Activated CD4-positive, alpha-beta memory T cell treated with anti-CD3 and anti-CD28 coated beads, Interleukin-2, amount 10 ng/mL, durations not matched to agents 7 days and 5 days (primary cell): ENCODE measurements at regions not wholly inside any gene's neighbourhood (a gene's known extent, or its start where the extent isn't known, plus 50 kb on each side); places are given as distances from the start of the nearest gene placed in this dataset.
"Not testable (repeated sequence)": the region's sequence is repeated elsewhere in the genome, so short reads cannot be mapped to it uniquely, and the experiment has no call there.

ENCODE experiments used
- CTCF ChIA-PET: fragments of 350-600 bp; sonication (Branson Sonifier 250); formaldehyde crosslinking; loops from one replicate; lab custom pipeline; 2021; ENCODE audit warnings: antibody characterized with exemption, inconsistent platforms; lab: Charles Lee
- POLR2A ChIA-PET: fragments of 350-600 bp; sonication (Branson Sonifier 250); formaldehyde crosslinking; loops from one replicate; lab custom pipeline; 2021; ENCODE audit warnings: antibody characterized with exemption; lab: Charles Lee
- DNase-seq: peaks from one replicate; pipeline ENCODE4 v3.0.0-alpha.2; 2020
- H3K27ac Mint-ChIP-seq: one replicate; pipeline ENCODE4 v1.8.0; 2021; ENCODE audit warnings: mild to moderate bottlenecking, mixed read lengths
- H3K27me3 Mint-ChIP-seq: one replicate; pipeline ENCODE4 v1.8.0; 2021; ENCODE audit warnings: mixed read lengths
- H3K36me3 Mint-ChIP-seq: one replicate; pipeline ENCODE4 v1.8.0; 2021; ENCODE audit warnings: low read depth, mixed read lengths
- H3K4me1 Mint-ChIP-seq: one replicate; pipeline ENCODE4 v1.8.0; 2021; ENCODE audit warnings: mixed read lengths
- H3K4me3 Mint-ChIP-seq: one replicate; pipeline ENCODE4 v1.8.0; 2021; ENCODE audit warnings: mild to moderate bottlenecking, mixed read lengths
- H3K9me3 Mint-ChIP-seq: one replicate; pipeline ENCODE4 v1.8.0; 2021; ENCODE audit warnings: mixed read lengths

- Mint-ChIP-seq H3K4me3 (no peak overlapping the region), H3K27me3 (no peaks in the 10 kb centered on the region), H3K9me3 (no peaks in the 10 kb centered on the region), H3K36me3 (no peaks in the 10 kb centered on the region), H3K4me1 (no peaks in the 10 kb centered on the region), H3K27ac (no peak overlapping the region)
- ChIA-PET POLR2A (no interaction called here), CTCF (no interaction called here)
- DNase-seq = no peak
Observed at GRCh38 chr7:51451751-51452476, 135.3 kb upstream of the COBL start.

GRCh38 chr7:51450541-51450940 is 133.9 kb upstream of the COBL start:
- H3K4me1 Mint-ChIP-seq = no peaks in the 10 kb centered on the region
- no peak overlapping the region for H3K27ac Mint-ChIP-seq
- no peaks in the 10 kb centered on the region for H3K27me3 Mint-ChIP-seq
- H3K36me3 Mint-ChIP-seq = no peaks in the 10 kb centered on the region
- POLR2A ChIA-PET = no interaction called here
- no peak for DNase-seq
- no peaks in the 10 kb centered on the region for H3K9me3 Mint-ChIP-seq
- no peak overlapping the region for H3K4me3 Mint-ChIP-seq
- CTCF ChIA-PET = no interaction called here

GRCh38 chr7:51446785-51447184 is 130.2 kb upstream of the COBL start:
- Mint-ChIP-seq H3K36me3 (no peaks in the 10 kb centered on the region), H3K9me3 (peaks cover 7% of the 10 kb centered on the region), H3K27ac (no peak overlapping the region), H3K4me1 (no peaks in the 10 kb centered on the region), H3K4me3 (no peak overlapping the region), H3K27me3 (no peaks in the 10 kb centered on the region)
- ChIA-PET CTCF (no interaction called here), POLR2A (no interaction called here)
- no peak for DNase-seq

GRCh38 chr7:51446356-51446755 is 129.7 kb upstream of the COBL start:
- DNase-seq = no peak
- H3K4me3 Mint-ChIP-seq = no peak overlapping the region
- POLR2A ChIA-PET = no interaction called here
- no peaks in the 10 kb centered on the region for H3K4me1 Mint-ChIP-seq
- no peaks in the 10 kb centered on the region for H3K27me3 Mint-ChIP-seq
- H3K9me3 Mint-ChIP-seq = peaks cover 7% of the 10 kb centered on the region
- H3K36me3 Mint-ChIP-seq = no peaks in the 10 kb centered on the region
- H3K27ac Mint-ChIP-seq = no peak overlapping the region
- CTCF ChIA-PET = no interaction called here

GRCh38 chr7:51444936-51445335 is 128.3 kb upstream of the COBL start:
- no peak for DNase-seq
- Mint-ChIP-seq H3K36me3 (no peaks in the 10 kb centered on the region), H3K9me3 (peaks cover 7% of the 10 kb centered on the region), H3K4me3 (no peak overlapping the region), H3K4me1 (no peaks in the 10 kb centered on the region), H3K27ac (no peak overlapping the region), H3K27me3 (no peaks in the 10 kb centered on the region)
- CTCF ChIA-PET = no interaction called here
- POLR2A ChIA-PET = no interaction called here

GRCh38 chr7:51430480-51431086 is 114.0 kb upstream of the COBL start:
- H3K36me3 Mint-ChIP-seq = no peaks in the 10 kb centered on the region
- H3K4me1 Mint-ChIP-seq = no peaks in the 10 kb centered on the region
- POLR2A ChIA-PET = no interaction called here
- peak; percentile 42 for DNase-seq
- no peak overlapping the region for H3K4me3 Mint-ChIP-seq
- CTCF ChIA-PET = interaction anchor here (0.6 kb wide), 1 partner anchor 92 kb away, joined by 3 read pairs; no protein-coding TSS in a partner anchor
- no peaks in the 10 kb centered on the region for H3K9me3 Mint-ChIP-seq
- no peak overlapping the region for H3K27ac Mint-ChIP-seq
- no peaks in the 10 kb centered on the region for H3K27me3 Mint-ChIP-seq

- no peaks in the 10 kb centered on the region for H3K27me3 Mint-ChIP-seq
- ChIA-PET CTCF (no interaction called here), POLR2A (no interaction called here)
Observed at GRCh38 chr7:51428217-51428887, 111.7 kb upstream of the COBL start.

GRCh38 chr7:51426163-51426562 is 109.6 kb upstream of the COBL start:
- Mint-ChIP-seq H3K9me3 (no peaks in the 10 kb centered on the region), H3K27me3 (no peaks in the 10 kb centered on the region), H3K27ac (no peak overlapping the region), H3K4me1 (no peaks in the 10 kb centered on the region), H3K36me3 (no peaks in the 10 kb centered on the region), H3K4me3 (no peak overlapping the region)
- no peak for DNase-seq
- ChIA-PET CTCF (no interaction called here), POLR2A (no interaction called here)

More at GRCh38 chr7:51428217-51428887, 111.7 kb upstream of the COBL start:
- H3K4me3 Mint-ChIP-seq = no peak overlapping the region
- H3K4me1 Mint-ChIP-seq = no peaks in the 10 kb centered on the region
- H3K9me3 Mint-ChIP-seq = no peaks in the 10 kb centered on the region
- no peaks in the 10 kb centered on the region for H3K36me3 Mint-ChIP-seq
- DNase-seq = no peak
- H3K27ac Mint-ChIP-seq = no peak overlapping the region

GRCh38 chr7:51409934-51410333 is 93.3 kb upstream of the COBL start:
- H3K4me3 Mint-ChIP-seq, H3K27me3 Mint-ChIP-seq, H3K9me3 Mint-ChIP-seq, H3K4me1 Mint-ChIP-seq, H3K27ac Mint-ChIP-seq, H3K36me3 Mint-ChIP-seq, POLR2A ChIA-PET, DNase-seq, CTCF ChIA-PET: not testable (repeated sequence)

- H3K27ac Mint-ChIP-seq, H3K4me3 Mint-ChIP-seq, H3K27me3 Mint-ChIP-seq, H3K4me1 Mint-ChIP-seq, CTCF ChIA-PET, H3K36me3 Mint-ChIP-seq, POLR2A ChIA-PET, DNase-seq, H3K9me3 Mint-ChIP-seq: not testable (repeated sequence)
Observed at GRCh38 chr7:51397608-51398007, 81.0 kb upstream of the COBL start.

- H3K4me3 Mint-ChIP-seq, DNase-seq, H3K36me3 Mint-ChIP-seq, H3K4me1 Mint-ChIP-seq, H3K27ac Mint-ChIP-seq, H3K9me3 Mint-ChIP-seq, POLR2A ChIA-PET, CTCF ChIA-PET, H3K27me3 Mint-ChIP-seq: not testable (repeated sequence)
Observed at GRCh38 chr7:51393003-51393402, 76.4 kb upstream of the COBL start.

- H3K27me3 Mint-ChIP-seq, H3K4me3 Mint-ChIP-seq, H3K4me1 Mint-ChIP-seq, CTCF ChIA-PET, POLR2A ChIA-PET, H3K9me3 Mint-ChIP-seq, H3K27ac Mint-ChIP-seq, DNase-seq, H3K36me3 Mint-ChIP-seq: not testable (repeated sequence)
Observed at GRCh38 chr7:51389952-51390351, 73.3 kb upstream of the COBL start.

- H3K36me3 Mint-ChIP-seq, DNase-seq, H3K4me3 Mint-ChIP-seq, CTCF ChIA-PET, H3K4me1 Mint-ChIP-seq, H3K27me3 Mint-ChIP-seq, H3K27ac Mint-ChIP-seq, H3K9me3 Mint-ChIP-seq, POLR2A ChIA-PET: not testable (repeated sequence)
Observed at GRCh38 chr7:51389216-51389812, 72.7 kb upstream of the COBL start.
